Gastrocnemius medialis (tissue), 4 donors: ENCODE measurements at regions not wholly inside any gene's neighbourhood (a gene's known extent, or its start where the extent isn't known, plus 50 kb on each side); places are given as distances from the start of the nearest gene placed in this dataset.

Source experiments
- POLR2A ChIP-seq, 2 donors: fragments of 450-650 bp; IDR thresholded peaks; one replicate each; pipeline ENCODE4 v1.6.1; 2017; ENCODE audit warnings: antibody characterized with exemption in 2 of 2, mild to moderate bottlenecking in 2 of 2, moderate library complexity in 2 of 2
- TF ChIP-seq, protein P1 (sequence below), 5 experiments: fragments of 450-650 bp in 3 of 5; fragments of 200-600 bp in 2 of 5; sonication (generic) in 2 of 5; IDR thresholded peaks in 4 of 5; conservative IDR thresholded peaks in 1 of 5; 1 replicate in 4 of 5; 2 replicates in 1 of 5; pipeline ENCODE4 v1.5.1; 2016 to 2019; ENCODE audit warnings: antibody characterized with exemption in 5 of 5, mild to moderate bottlenecking in 3 of 5, moderate library complexity in 3 of 5

DNA sequence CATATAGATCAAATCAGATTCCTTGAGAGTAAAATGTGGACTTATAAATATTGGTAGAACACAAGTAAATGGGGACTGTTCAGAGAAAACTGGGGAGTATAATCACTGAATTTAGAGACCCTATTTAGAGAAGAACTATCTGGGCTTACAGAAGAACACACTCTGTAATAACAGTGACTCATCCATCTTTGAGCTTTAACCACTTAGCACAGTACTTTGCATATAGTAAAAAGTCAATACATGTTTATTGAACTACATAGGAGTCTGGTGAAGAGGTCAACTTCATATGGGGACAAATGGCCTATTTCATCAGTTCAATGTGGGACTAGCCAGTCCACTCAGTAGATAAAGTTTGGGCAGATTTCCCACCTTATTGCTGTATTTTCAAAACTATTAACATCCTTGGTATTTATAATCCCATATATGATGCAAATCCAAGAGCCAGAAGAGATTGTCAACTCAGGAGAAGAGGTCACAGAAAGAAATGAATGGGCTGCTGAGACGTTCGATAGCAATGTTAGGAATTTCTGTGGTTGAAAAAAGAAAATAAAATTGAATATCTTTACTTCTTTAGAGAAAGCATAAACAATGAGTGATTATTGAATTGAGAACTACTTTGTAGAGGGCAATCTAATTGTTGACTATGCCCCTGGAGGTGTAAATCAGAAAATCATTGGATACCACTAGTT, 119.3 kb upstream of the CACNA2D1 start:
- TF ChIP-seq POLR2A (IDR thresholded peaks at IDR 0.05), result no peak
- TF ChIP-seq, protein P1, sequence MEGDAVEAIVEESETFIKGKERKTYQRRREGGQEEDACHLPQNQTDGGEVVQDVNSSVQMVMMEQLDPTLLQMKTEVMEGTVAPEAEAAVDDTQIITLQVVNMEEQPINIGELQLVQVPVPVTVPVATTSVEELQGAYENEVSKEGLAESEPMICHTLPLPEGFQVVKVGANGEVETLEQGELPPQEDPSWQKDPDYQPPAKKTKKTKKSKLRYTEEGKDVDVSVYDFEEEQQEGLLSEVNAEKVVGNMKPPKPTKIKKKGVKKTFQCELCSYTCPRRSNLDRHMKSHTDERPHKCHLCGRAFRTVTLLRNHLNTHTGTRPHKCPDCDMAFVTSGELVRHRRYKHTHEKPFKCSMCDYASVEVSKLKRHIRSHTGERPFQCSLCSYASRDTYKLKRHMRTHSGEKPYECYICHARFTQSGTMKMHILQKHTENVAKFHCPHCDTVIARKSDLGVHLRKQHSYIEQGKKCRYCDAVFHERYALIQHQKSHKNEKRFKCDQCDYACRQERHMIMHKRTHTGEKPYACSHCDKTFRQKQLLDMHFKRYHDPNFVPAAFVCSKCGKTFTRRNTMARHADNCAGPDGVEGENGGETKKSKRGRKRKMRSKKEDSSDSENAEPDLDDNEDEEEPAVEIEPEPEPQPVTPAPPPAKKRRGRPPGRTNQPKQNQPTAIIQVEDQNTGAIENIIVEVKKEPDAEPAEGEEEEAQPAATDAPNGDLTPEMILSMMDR (IDR thresholded peaks at IDR 0.05 in 4 of 5, conservative IDR thresholded peaks at IDR 0.05 in 1 of 5), result no peak
